NCI-H446 treated with DMSO at 0.1 percent for 48 hours (cell line): ENCODE measurements at regions not wholly inside any gene's neighbourhood (a gene's known extent, or its start where the extent isn't known, plus 50 kb on each side); places are given as distances from the start of the nearest gene placed in this dataset.
"Not testable (repeated sequence)": the region's sequence is repeated elsewhere in the genome, so short reads cannot be mapped to it uniquely, and the experiment has no call there.

Source experiments
- DNase-seq: peaks from one replicate; lab custom pipeline; 2025; lab: John Stamatoyannopoulos, UW

- no peak for DNase-seq
These were observed 256.9 kb upstream of the COPS8 start for GRCh38 chr2:236828820-236829219.

- DNase-seq: no peak
These were observed 254.8 kb upstream of the COPS8 start for GRCh38 chr2:236830926-236831325.

- DNase-seq: no peak
These were observed 254.0 kb upstream of the COPS8 start for GRCh38 chr2:236831698-236832097.

- DNase-seq: no peak
These were observed 252.1 kb upstream of the COPS8 start for GRCh38 chr2:236833501-236834073.

- no peak for DNase-seq
These were observed 251.4 kb upstream of the COPS8 start for GRCh38 chr2:236834284-236834683.

- no peak for DNase-seq
These were observed 250.2 kb upstream of the COPS8 start for GRCh38 chr2:236835307-236836024.

- not testable (repeated sequence) for DNase-seq
These were observed 249.7 kb upstream of the COPS8 start for GRCh38 chr2:236836028-236836427.

GRCh38 chr2:236840215-236840614, 245.5 kb upstream of the COPS8 start:
- no peak for DNase-seq

- no peak for DNase-seq
These were observed 244.8 kb upstream of the COPS8 start for GRCh38 chr2:236840857-236841256.

GRCh38 chr2:236841389-236841788, 244.3 kb upstream of the COPS8 start:
- no peak for DNase-seq

- no peak for DNase-seq
These were observed 242.3 kb upstream of the COPS8 start for GRCh38 chr2:236843161-236843968.

GRCh38 chr2:236844711-236845110, 241.0 kb upstream of the COPS8 start:
- no peak for DNase-seq

- DNase-seq: no peak
These were observed 238.7 kb upstream of the COPS8 start for GRCh38 chr2:236847023-236847422.

GRCh38 chr2:236847538-236848263, 238.0 kb upstream of the COPS8 start:
- no peak for DNase-seq

- no peak for DNase-seq
These were observed 237.2 kb upstream of the COPS8 start for GRCh38 chr2:236848501-236848900.

GRCh38 chr2:236849508-236849907, 236.2 kb upstream of the COPS8 start:
- no peak for DNase-seq

GRCh38 chr2:236849940-236850339, 235.7 kb upstream of the COPS8 start:
- DNase-seq: no peak

GRCh38 chr2:236851187-236851586, 234.5 kb upstream of the COPS8 start:
- DNase-seq: no peak

GRCh38 chr2:236852100-236852976, 233.4 kb upstream of the COPS8 start:
- no peak for DNase-seq

- no peak for DNase-seq
These were observed 232.7 kb upstream of the COPS8 start for GRCh38 chr2:236852977-236853374.

GRCh38 chr2:236853585-236854051, 232.1 kb upstream of the COPS8 start:
- no peak for DNase-seq
